ENCODE measurements at regions not wholly inside any gene's neighbourhood (a gene's known extent, or its start where the extent isn't known, plus 50 kb on each side); places are given as distances from the start of the nearest gene placed in this dataset.
A peak's percentile ranks its signal among the peaks of the same experiment; 100 is the strongest.

DNA sequence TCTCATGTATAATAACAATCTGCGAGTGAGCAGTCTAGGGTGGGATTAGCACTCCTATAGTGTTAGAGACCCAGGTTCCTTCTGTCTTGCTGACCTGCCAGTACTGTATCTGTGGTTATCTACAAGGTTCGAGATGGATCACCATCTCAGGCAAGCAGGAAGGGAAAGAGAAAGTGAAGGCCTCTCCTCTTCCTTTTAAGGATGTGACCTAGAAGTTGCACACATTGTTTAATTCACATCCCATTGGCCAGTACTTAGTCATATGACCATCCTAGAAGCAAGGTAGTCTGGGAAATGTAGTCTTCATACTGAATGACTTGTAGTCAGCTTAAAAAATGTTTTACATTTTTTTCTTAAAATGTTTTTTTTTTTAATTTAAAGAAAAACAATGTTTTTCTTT, 168.6 kb downstream of the CARTPT start (continued):
- TF ChIP-seq HMGXB3 (CRISPR knock-in tag; IDR thresholded peaks at IDR 0.05; ENCODE audit: borderline replicate concordance) (0 out of 2 replicates have a peak, but pooled peaks have one; percentile 63), ATRX (CRISPR knock-in tag; IDR thresholded peaks at IDR 0.05; ENCODE audit: borderline replicate concordance) (no peak), NFYB (CRISPR knock-in tag; IDR thresholded peaks at IDR 0.05) (peak; percentile 55), IRF2 (CRISPR knock-in tag; IDR thresholded peaks at IDR 0.05) (peak; percentile 91), GABPB1 (CRISPR knock-in tag; IDR thresholded peaks at IDR 0.05) (peak; percentile 62; the same call in 1 of the 2 replicates), USF2 (IDR thresholded peaks at IDR 0.05; ENCODE audit: low read depth, low read length) (peak; percentile 35; the same call in 1 of the 2 replicates), USF2 (CRISPR knock-in tag; IDR thresholded peaks at IDR 0.05; ENCODE audit: borderline replicate concordance) (peak; percentile 69), DNMT1 (CRISPR knock-in tag; IDR thresholded peaks at IDR 0.05) (no peak), SRF (IDR thresholded peaks at IDR 0.05; ENCODE audit: low read depth, low read length) (peak; percentile 81; the same call in 1 of the 2 replicates)
